HG02870 (cell line): ENCODE measurements at regions not wholly inside any gene's neighbourhood (a gene's known extent, or its start where the extent isn't known, plus 50 kb on each side); places are given as distances from the start of the nearest gene placed in this dataset.
"Not testable (repeated sequence)": the region's sequence is repeated elsewhere in the genome, so short reads cannot be mapped to it uniquely, and the experiment has no call there.

ENCODE experiments used
- ATAC-seq: cut with Tn5 transposase; IDR thresholded peaks from one replicate; pipeline ENCODE4 v1.9.1; 2021; ENCODE audit warnings: mild to moderate bottlenecking, moderate library complexity; ENCODE audit not compliant: unreplicated experiment

DNA sequence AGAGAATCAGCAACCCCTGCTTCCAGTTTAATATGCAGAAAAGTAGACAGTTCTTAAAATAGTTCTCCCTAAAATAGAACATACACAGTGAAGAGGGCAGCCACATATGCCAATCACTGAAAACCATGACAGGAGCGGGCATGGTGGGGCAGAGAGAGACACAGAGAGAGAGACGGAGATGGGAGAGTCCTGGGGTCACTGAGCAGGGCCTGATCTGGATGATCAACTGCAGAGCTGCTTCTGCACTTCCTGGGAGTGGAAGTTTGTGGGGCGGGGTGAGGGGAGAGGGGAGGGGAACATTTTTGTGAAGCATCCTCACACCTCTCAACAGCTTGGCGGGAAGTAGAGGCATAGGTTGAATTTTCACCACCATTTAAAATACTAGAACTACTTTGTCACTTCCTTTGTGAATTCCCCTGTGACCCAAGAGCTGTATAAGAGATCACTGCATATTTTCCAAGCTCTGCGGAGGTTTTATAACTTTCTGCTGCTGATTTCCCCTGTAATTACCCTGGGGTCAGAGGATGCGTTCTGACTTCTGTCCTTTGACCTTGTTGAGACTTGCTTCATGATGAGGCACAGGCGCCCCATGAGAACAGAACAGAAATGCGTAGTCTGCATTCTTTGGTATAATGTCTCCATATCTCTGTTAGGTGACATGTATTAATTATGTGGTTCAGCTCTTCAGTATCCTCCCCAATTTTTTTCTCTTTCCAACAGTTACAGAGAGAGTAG lies 419.4 kb downstream of the BRD1 start:
- ATAC-seq = no peak

DNA sequence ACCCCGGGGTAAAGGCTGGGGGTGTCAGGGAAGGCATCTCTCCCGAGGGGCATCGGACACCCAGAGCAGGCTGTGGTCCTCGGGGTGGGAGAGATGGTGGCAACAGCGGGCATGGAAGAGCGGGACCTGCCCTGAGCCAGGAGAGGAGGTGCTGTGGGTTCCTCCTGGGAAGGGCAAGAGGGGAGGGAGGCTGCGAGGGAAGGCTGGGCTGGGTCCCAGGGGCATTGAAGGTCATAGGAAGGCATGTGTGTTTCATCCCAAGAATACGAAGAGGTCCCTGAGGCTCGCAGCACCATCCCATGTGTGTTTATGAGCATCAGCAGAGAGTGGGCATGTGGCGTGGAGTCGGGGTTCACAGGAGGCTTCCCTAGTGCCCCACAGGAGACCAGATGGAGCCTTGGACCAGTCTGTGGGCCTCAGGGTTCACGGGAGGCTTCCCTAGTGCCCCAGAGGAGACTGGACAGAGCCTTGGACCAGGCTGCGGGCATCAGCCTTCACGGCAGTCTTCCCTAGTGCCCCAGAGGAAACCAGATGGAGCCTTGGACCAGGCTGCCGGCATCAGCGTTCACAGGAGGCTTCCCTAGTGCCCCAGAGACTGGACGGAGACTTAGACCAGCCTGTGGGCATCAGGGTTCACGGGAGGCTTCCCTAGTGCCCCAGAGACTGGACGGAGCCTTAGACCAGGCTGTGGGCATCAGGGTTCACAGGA lies 420.6 kb downstream of the BRD1 start:
- no peak for ATAC-seq

DNA sequence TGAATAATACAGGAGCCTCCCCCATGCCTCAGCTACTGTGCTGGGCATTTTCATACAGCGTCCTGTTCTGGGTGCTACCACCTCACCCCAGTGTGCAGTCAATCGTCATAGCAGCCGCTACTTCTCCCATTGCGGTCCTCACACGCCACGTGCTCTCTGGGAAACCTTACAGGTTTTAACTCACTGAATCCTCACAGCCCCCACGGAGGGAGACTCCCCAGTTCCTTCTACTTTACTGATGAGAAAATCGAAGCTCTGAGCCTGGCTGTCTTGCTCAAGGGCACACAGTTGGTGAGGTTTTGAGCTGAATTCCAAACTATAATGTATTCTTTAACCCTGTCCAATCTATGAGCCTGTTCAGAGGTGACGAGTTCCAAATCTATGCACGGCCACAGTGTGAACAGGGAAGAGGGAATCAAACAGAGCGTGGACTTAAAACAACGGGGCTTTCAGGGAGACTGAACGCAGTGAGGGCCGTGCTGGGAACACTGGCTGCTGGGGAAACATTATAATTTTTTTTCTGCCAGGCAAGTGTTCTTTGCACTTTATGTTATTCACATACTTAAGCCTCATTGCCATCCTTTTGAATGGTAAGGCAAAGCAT lies 421.5 kb downstream of the BRD1 start:
- no peak for ATAC-seq

DNA sequence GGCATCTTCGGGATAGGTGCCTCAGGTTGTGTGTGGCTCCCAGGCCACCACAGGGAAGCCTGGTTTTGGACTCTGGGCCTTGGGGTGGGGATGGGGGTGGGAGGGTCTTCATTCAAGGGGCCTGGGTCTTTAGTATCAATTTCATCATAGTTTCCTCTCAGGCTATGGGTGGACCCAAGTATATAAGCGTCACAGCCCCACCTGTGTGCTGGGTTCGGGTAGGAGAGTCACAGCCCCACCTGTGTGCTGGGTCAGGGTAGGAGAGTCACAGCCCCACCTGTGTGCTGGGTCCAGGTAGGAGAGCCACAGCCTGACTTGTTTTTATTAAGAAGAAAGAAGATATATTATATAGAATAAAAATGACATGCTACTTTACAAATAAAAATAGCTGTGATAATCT lies 422.1 kb downstream of the BRD1 start:
- ATAC-seq = no peak

DNA sequence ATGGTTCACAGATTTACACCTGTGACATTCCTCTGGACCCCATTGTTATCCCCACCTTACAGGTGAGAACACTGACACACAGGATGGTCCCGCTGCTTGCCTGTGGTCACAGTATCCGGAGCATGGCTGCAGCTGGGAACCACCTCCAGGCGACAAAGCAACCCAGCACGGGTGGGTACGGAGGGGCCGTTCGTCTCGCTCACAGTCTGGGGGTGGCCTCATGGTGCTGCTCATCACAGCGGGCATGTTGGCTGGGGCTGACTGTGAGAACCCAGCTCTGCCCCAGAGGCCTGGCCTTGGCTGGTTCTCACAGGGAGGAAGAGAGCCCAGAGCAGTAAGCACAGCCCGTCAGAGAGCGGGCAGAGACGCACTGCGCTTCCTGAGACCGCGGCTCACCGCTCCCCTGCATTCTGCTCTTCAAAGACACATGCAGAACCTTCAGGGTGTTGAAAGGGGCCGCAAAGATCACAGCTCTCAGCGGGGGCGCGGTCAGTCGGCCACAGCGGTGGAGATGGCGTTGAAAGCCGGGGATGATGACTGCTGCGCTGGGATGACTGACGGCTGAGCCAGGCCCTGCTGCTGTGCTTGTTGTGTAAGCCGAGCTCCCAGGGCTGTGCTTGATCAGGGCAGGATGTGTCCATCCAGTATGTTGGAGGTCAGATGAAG lies 423.0 kb downstream of the BRD1 start:
- no peak for ATAC-seq

DNA sequence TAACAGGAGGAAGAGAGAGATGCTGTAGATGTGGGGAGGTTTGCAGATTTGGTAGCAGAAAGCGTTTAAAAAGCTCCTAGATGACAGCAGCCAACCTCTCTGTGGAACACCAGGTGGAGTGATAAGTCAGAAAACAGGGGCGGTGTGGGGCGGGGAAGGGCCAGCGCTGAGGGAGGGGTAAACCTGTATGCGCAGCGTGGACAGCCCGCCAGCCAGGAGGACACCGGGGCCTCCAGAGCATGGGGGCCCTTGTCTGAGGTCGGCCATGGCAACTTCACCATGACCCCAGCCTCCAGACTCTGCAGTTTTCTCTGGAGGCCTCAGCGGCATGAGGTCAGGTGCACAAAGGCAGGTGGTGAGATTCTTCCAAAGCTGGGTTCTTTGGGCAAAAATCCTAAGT lies 423.7 kb downstream of the BRD1 start:
- no peak for ATAC-seq

DNA sequence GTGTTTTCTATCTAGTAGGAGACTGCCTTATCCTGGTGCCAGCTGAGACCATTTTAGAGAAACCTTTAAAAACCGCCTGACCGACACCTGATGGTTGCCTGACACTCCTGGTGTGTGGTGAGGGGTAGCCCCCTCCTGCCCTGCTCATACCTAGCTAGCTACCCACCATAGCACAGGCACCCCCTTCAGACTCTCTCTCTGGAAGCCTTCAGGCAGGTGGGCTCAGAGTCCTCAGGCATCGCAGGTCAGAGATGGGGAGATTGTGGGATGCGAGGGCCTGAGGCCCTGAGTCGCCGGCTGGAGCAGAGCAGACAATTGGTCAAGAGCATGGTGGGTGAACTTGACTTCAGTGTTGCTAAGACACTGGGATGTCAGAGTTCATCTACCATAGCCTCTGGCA lies 424.6 kb downstream of the BRD1 start:
- ATAC-seq = no peak

DNA sequence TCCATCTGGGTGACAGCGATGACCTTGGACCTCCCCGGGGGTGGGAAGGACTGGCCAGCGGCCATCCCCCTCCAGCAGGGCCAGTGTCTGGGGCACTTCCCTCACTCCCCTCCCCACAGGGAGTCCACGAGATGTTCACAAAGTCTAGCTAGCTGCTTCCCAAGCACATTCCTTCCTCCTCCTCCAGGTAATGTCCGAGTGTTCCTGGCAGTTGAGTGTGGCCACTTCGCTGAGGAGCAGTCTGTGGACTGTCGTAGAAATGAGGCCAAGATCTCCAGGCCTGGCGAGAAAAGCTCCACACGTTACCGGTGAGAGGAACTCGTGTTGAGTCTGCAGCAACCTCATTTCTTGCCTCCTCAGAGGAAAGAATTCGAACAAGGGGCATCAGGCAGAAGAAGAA lies 425.5 kb downstream of the BRD1 start:
- no peak for ATAC-seq

DNA sequence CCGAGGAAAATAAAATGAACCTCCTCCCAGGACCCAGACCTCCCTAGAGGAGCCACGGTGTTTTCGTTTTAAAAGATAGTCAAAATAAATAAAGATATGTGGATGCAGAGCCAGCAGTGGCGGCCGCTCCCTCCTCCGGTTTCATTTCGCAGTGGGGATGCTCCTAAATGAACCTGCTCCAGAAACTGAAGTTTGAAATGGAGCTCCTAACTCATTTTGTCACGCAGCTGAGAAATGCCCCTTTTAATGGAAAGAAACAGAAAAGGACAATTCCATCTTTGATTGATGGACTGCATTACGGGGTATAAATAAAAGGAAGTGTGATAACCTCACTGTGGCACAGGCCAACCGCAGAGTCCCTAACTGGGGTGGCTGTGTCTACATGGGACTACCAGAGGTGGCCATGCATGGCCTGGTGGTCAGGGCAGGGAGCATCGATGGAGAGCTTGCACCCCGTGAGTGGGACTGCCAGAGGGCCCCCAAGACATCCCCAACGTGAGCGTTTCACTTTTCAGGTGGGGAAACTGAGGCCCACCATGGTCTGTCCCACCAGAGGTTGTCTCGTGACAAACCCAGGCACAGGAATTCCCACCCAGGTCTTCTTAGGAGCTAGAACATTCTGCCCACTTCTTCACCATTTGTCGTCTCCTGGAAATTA lies 426.6 kb downstream of the BRD1 start:
- no peak for ATAC-seq

DNA sequence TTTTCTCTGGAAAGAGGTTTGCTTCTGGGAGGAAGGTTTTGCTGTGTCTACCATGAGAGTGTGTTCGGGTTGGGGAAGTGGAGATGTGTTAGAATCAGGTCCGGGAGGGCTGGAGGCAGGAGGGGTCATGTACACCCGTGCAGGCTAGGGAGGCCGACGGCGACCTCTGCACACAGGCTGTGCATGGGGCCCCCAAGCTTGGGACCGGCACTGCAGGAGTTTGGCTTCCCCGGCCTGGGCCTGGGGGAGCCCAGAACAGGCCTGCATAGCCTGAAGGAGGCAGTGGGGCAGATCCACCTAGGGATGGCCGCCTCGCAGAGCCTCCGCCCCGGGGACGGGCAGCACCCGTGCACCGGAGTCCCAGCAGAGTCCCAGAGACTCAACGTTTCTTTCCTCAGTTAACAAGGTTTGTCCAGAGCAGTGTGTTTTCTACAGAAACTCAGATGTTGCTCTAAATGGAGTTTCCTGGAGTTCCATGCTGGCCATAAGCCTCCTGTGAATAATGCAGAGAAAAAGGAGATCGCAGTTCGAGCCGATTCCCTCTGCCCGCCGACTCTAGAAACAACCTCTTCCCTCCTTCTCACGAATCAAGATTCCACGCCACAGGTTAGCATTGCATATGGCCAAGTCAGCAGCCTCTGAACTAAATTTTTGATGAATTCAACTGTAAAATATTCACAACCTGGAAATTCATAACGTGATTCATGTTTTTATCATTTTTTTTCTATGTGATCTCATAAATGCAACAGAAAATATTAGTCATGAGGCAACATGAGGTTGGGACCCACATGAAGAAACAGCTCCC lies 427.3 kb downstream of the BRD1 start:
- no peak for ATAC-seq

DNA sequence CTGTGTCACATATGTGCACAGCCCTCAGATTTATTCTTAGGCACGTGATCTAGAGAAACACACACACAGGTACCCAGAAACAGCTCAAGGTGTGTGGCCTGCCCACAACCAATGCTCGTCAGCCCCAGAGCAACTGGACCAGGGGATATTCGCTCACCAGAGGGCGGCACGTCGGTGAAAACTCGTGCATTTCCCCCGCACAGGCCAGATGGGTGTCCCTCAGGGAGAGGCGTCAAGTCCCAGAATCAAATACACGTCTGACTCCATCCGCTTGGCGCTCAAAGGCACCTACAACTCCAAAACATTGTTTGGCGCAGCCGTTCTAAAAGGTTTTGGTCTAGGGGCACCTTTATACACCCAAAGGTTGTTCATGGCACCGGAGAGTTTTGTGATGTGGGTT lies 429.0 kb downstream of the BRD1 start:
- no peak for ATAC-seq

DNA sequence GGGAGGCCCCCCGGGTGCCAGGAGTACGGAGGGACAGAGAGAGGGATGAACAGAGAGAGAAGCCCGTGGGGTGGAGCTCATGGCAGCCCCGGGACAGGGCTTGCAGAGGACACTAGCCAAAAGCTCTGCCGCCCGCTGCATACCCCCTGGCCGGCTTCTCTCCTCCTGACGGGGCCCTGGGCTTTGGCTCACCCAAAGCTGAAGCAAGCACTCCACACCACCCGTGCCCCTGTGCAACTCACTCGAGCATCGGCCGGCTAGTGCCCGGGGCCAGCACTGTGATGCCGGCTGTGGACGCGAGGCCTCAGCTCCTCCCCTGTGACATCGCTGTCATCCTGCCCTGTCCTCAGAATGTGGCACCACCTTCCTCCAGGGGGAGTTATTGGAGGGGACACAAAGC lies 429.6 kb downstream of the BRD1 start:
- ATAC-seq = no peak

DNA sequence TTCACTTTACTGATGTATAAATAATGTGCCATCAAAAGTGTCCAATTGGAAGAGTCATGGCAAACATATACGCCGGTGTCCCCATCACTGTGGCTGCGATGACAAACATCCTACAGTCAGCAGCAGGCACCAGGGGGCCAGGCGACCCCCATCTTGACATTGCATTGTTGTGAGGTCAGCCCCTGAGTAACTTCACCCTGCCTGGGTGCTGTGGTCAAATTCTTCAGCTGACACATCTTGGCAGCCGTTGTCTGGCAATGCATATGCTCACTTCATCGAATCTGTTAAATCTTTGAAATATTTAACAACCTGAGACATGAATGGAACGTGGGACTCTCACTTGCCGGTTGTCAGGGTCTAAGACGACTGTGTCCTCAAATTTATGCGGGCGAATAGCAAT lies 430.9 kb downstream of the BRD1 start:
- no peak for ATAC-seq

DNA sequence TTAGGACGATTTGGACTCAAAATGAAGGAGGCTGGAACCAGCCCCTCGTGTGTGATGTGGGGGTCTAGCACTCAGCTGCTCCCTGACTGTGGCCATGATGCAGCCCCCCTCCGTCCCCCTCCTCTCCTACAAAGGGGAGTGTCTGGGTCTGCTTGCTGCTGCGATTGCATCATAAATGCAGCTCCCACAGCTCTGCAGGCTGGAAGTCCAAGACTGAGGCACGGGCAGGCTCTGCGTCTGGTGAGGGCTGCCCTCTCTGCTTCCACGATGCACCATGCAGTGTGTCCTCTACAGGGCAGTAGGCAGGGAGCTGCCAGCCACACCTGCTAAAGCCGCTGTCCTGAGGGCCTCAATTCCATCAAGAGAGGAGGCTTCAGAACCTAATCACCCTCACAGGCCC lies 432.1 kb downstream of the BRD1 start:
- ATAC-seq = no peak

DNA sequence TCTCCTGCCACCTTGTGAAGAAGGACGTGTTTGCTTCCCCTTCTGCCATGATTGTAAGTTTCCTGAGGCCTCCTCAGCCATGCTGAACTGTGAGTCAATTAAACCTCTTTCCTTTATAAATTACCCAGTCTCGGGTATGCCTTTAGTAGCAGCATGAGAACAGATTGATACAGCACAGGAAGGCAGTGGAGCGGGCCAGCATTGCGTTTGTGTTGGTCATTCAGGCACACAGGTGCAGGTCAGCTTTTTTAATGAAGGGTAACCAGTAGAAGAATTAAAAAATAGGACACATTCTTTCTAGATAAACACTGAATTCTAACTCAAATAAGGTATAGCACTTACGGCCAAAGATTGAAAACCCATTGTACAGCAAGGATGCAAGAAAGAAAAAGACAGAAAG lies 432.6 kb downstream of the BRD1 start:
- ATAC-seq = not testable (repeated sequence)

DNA sequence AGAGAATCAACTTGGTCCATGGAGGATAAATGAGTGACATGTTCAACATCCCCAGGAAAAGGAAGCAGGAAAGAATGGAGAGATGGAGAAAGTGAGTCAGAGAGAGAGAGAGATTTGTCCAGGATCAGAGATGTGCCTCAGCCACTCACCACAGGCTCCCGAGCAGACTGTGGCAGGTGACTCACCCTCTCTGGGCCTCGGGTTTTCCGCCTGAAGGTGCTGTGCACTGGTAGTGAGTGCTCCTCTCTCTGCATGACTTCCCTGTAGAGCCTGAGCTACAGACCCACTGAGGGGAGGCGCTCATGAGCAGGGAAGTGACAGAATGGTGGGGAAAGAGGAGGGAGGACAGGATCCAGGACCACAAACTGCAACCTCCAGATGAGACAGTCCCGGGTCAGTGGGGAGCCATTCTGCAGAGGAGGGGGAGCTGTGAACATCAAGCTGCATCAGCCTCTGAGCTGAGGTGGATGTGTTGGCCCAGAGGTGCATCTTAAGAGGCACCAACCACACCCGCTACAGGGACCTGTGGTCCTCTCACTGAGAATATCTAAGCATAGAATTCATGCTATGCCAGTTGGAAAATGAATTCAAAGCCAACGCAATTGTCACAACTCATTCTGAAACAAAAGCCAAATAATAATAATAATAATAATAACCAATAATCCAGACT lies 433.4 kb downstream of the BRD1 start:
- no peak for ATAC-seq

DNA sequence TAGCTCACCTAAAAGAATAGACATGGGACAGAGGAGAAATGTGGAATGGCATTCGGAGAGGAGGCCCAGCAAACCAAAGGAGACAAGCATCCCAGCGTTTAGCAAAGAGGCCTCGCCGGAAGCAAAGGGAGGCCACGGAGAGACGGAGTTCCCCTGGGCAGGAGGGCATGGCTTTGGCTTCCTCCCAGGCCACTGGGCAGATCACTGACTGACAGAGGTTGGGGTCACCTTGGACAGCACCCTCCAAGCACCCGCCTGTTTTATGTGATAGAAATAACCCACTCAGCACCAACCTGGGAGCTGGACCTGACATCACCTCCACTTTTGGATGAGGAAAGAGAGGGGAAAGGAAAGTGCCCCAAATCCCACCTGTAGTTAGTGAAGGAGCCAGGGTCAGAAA lies 434.1 kb downstream of the BRD1 start:
- no peak for ATAC-seq

DNA sequence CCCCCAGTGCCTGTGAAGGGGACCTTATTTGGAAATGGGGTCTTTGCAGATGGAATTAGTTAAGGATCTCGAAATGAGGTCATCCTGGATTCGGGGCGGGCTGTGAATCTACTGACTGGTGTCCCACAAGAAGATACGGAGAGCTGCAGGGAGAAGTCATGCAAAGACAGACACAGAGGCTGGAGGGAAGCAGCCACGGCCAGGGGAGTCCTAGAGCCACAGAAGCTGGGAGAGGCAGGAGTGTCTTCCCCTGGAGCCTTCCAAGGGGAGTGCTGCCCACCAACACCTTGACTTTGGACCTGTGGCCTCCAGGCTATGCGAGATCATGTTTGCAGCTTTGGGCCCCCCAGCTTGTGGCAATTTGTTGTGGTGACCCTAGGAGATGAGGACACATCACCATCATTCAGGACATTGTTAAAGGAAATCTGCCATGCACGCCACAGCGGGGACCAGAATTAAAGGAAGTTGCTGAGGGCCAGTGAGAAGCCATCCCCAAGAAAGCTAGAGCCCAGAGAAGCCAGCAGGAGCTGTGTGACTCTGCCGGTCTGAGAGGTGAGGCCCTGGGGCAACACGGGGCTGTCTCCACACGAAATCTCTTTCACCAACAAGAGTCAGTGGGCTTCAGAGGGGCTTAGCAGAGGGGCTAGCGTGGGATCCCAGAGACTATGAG lies 434.7 kb downstream of the BRD1 start:
- no peak for ATAC-seq

DNA sequence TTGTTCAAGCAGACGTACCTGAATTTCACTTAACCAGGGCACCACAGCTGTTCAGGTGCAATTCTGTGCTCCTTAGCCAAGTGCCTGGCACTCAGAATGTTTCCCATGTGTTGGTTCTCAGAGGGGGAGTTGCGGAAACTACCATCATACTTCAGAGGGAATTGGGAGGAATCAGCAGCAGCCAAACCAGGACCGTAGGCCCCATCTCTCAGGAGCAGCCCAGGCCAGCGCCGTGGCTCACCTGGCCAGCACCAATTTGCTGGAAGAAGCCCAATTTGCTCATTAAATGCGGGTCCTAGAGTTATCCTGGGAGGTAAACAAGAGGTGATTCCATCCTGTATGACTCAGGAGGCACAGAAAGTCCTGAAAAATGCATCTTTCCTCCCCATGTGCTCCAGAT lies 435.4 kb downstream of the BRD1 start:
- ATAC-seq = no peak
